Medulla oblongata (tissue), 1 donor: ENCODE measurements at regions not wholly inside any gene's neighbourhood (a gene's known extent, or its start where the extent isn't known, plus 50 kb on each side); places are given as distances from the start of the nearest gene placed in this dataset.

ENCODE experiments used
- DNase-seq: peaks from one replicate; pipeline ENCODE4 v3.0.0-alpha.2; 2015; ENCODE audit errors: extremely low spot score

DNA sequence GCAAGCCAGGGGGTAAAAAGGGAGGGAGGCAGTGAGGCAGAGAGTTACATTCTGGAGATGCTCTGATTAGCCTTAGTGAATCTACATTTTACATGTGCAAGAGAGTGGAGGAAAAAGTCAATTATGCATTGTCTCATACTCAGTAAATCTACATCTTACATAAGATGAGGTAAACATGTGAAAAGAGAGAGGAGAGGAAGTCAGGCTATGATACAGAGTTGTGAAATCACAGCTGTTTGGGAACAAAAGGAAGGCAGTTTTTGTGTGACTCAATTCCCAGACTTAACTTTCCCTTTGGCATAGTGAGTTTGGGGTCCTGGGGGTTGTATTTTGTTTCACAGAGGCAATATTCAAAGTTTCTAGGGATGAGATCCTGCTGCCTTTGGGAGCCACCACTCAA lies 67.8 kb downstream of the GP2 start:
- DNase-seq = no peak

DNA sequence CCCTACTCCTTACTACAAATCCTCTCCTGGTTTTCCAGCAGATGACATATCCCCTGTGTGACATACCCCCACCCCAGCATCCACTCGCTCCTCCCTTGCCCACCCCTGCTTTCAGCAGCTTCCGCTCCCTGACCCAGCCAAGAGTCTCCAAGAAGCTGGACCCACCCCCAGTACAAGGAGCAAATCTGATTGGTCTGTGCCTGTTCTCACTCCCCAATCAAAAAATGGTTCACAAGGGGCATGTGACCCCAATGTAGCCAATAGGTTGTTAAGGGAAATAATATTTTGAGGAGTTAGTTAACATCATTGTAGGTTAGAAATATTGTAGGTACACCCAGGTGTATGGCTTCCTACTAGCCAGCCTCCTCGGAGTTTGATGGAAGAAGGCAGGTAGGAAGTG lies 70.1 kb downstream of the GP2 start:
- DNase-seq = no peak

DNA sequence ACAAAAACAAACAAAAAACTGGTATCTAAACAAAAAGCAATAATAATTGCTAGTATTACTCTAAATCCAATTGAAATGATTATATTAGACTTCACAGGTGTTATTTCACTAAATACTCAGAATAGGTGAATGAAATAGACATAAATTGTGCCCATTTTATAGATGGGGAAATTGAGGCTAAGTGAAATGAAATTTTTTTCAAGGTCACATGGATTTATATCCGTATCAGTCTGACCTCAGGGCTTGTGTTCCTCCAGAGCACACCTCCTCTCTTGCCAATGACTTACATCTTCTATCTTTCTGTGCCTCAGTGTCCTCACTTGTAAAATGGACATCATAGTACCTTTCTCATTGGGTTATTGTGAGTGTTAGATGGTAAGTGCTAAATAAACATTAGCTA lies 72.3 kb downstream of the GP2 start:
- DNase-seq = no peak

DNA sequence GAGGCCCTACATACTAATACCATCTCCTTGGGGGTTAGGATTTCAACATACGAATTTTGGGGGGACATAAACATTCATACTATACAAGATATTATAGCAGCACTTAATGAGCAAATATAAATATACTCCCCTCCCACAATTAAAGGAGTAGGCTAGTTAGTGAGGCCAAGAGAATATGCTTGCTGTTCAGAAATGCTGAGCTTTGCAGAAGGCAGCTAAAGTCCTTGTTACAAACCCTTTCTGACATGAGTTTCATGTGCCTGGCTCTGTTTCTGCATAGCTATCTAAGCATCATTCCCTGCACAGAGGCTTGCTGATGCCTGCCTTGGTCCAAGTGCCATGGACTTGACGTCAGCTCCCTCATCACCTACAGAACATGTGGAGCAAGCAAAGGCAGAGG lies 73.5 kb downstream of the GP2 start:
- no peak for DNase-seq

DNA sequence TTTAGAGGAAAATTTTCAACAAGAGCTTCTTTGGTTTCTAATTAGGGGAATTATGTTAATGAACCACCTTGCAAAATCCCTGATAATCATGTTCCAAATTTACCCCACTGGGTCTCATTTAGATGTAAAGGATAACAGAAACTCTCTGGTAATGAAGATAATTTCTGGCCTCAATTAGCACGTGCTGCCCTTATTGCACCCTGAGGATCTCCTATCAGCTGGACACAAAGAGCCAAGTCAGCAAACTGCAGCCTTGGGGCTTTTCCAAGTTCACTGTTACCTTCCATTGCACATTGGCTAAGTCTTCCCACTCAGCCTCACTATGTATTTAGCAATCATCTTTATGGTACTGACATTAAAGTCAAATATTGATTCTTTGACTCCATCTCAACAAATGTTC lies 78.1 kb downstream of the GP2 start:
- DNase-seq = no peak

- DNase-seq = no peak
These were observed 80.2 kb downstream of the GP2 start for GRCh38 chr16:20247076-20247475.

- DNase-seq = no peak
These were observed 83.5 kb downstream of the GP2 start for GRCh38 chr16:20243731-20244281.

- no peak for DNase-seq
These were observed 84.6 kb downstream of the GP2 start for GRCh38 chr16:20242568-20243255.

DNA sequence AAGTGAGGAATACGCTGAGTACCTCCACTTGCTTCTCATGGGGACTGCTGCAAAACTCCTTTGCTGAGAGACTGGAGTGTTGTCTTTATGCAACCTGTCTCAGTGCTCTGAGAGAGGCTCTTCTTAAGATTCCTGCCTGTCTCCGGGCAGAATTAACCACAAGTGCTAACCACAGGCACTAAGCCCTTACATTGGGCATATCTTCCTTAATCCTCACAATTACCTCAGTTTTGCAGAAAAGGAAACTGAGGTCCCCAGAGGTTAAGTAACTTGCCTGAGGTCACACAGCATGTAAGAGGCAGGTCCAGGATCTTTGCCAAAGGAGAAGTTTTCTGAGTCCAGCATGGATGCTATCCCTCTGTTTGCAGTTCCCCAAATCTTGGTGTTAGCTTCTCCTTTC lies 86.0 kb downstream of the GP2 start:
- no peak for DNase-seq

DNA sequence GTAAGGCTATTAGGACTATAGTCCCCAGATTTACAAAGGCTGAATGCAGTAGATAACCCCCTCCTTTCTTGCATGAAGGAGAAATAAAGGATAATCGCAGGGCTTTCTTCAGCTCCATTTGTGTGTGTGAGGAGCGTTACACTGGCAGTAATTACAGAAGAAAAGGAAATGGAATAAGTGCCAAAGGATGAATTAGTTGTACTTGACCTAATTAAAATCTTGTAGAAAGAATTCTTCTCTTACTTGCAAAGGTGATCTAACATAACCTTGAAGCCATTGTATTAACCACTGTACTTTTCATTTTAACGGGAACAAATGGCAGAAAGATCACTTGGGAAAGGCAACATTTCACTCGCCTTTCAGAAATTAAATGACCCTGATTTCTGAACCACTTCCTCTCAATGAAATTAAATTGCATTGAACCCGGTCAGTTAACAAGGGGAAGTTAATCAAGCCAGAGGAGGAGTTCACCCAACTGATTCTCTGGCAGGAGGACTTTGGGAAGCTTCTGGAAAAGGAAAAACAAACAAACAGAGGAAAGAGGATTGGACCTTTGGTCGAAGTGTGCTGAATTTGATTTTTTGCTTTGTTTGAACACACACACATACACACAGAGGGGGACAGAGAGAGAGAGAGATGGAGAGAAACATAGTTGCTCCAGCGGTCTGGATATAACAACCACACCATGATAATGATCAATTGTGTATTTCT lies 90.6 kb downstream of the GP2 start:
- DNase-seq = no peak

GRCh38 chr16:20225228-20225733 lies 102.0 kb downstream of the GP2 start:
- DNase-seq = no peak

- DNase-seq = no peak
These were observed 106.1 kb downstream of the GP2 start for GRCh38 chr16:20221208-20221607.

- no peak for DNase-seq
These were observed 109.2 kb downstream of the GP2 start for GRCh38 chr16:20218093-20218492.

DNA sequence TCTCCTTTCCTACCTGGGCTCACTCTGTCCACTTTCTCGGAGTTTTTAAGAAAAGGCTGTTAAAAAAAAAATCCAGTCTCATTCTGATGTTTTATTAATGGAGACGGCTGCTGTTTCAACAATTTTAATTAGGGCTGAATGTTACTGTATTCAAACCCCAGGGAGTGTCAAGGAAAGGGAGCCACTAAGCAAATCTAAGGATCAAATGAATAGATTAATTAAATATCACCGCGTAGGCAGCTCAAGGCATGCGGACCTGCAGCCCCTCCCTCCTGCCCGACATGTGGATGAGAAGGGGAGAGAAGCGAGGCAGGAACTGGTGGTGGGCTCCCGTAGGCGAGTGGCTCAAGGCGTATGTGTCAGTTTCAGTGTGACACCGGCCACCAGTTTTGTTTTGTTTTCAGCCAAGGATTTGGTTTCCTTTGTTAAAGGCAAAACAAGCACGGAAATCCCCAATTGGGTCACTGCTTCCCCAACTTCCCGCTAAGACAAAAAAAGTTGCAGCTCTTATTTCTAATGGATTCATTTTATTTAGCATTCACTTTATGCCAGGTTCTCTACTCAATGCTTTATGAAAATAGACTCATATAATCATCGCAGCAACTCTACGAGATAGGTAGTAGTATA lies 110.6 kb downstream of the GP2 start:
- no peak for DNase-seq

DNA sequence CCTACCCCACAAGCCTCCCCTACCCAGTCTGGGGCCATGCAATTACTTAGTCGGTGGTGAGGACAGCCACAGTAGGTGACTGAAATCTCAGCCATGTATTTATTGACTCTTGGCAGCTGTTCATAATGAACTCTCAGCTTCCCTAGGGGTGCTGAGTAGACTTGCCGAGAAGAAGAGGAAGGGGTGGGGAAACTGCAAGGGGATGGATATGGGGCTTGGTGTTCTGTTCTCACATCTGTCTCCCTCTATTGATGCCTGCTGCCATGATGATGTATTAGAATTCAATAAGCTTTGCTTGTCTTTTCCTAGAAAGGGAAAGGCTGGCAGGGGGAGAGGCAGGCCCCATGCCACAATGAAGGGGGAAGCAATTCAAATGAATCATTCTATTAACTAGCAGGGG lies 112.9 kb downstream of the GP2 start:
- no peak for DNase-seq

DNA sequence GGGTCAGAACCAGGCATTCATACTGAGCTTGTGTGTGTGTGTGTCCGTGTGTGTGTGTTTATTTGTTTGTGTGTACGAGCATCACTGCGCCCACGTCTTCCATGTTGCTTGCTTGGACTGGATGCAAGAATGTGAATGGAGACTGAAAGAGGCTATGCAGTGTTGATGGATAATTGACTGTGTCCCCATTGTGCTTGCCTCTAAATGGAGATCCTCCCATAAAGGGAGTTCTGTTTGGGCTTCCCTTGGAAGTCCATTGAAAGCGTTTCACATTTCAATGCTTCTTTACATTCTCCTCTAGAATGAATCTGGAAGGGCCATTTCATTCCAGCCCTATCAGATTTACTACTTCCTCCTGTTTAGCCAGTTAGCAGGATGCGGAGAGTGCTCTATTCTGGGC lies 124.0 kb downstream of the GP2 start:
- DNase-seq = peak; percentile 23

GRCh38 chr16:20202747-20203146 lies 124.6 kb downstream of the GP2 start:
- no peak for DNase-seq

DNA sequence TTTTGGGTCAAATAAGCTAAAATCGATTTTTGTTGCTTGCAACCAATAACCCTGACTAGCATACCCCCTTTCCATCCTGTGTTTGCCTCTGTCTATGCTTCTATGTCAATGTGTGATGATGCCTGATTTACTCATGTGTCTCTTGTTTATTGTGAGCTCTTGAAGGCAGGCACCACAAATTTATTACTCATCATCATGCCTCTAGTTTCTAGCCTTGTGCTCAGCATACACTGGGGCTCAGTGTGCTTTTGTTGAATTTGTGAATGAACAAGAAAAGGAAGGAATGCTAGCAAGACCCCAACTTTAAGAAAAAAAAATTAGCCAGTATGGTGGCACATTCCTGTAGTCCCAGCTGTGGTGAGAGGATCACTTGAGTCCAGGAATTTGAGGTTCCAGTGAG lies 119.1 kb upstream of the GPR139 start:
- DNase-seq = no peak

DNA sequence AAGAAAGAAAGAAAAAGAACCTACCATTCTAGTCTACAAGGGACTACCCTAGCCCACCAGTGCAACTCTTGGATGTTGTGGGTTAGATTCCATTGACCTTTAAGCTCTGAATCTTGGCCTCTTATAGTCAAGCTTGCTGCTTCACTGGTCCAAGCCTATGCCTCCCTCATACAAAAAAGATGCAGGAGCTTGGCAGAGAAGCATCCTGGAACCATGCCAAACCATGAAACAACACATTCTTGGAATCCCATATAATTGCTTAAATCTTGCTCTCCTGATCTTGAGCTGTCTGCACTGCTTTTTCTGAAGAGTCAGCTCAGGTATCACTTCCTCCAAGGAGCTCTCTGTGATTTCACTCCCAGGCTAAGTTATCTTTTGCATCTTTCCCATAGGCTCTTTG lies 117.9 kb upstream of the GPR139 start:
- no peak for DNase-seq

- DNase-seq = no peak
These were observed 108.3 kb upstream of the GPR139 start for GRCh38 chr16:20181949-20182348.

GRCh38 chr16:20181416-20181815 lies 107.7 kb upstream of the GPR139 start:
- no peak for DNase-seq

GRCh38 chr16:20178297-20178696 lies 104.6 kb upstream of the GPR139 start:
- DNase-seq = no peak

GRCh38 chr16:20175358-20175757 lies 101.7 kb upstream of the GPR139 start:
- DNase-seq = peak; percentile 50
